ENCODE measurements at regions not wholly inside any gene's neighbourhood (a gene's known extent, or its start where the extent isn't known, plus 50 kb on each side); places are given as distances from the start of the nearest gene placed in this dataset.

- DNase-seq = no peak
Measured at GRCh38 chr2:5315041-5315440, 377.1 kb upstream of the SOX11 start.

- no peak for DNase-seq
Measured at GRCh38 chr2:5315512-5315911, 376.7 kb upstream of the SOX11 start.

- no peak for DNase-seq
Measured at GRCh38 chr2:5316001-5316490, 376.1 kb upstream of the SOX11 start.

GRCh38 chr2:5319493-5319892 is 372.7 kb upstream of the SOX11 start:
- DNase-seq = no peak

- no peak for DNase-seq
Measured at GRCh38 chr2:5322396-5322795, 369.8 kb upstream of the SOX11 start.

GRCh38 chr2:5325523-5325922 is 366.7 kb upstream of the SOX11 start:
- DNase-seq = no peak

GRCh38 chr2:5328826-5329225 is 363.4 kb upstream of the SOX11 start:
- no peak for DNase-seq

GRCh38 chr2:5329763-5330162 is 362.4 kb upstream of the SOX11 start:
- no peak for DNase-seq

GRCh38 chr2:5330961-5331360 is 361.2 kb upstream of the SOX11 start:
- DNase-seq = no peak

- DNase-seq = no peak
Measured at GRCh38 chr2:5332925-5333324, 359.3 kb upstream of the SOX11 start.

GRCh38 chr2:5339473-5339872 is 352.7 kb upstream of the SOX11 start:
- no peak for DNase-seq

- no peak for DNase-seq
Measured at GRCh38 chr2:5343785-5344335, 348.3 kb upstream of the SOX11 start.

- no peak for DNase-seq
Measured at GRCh38 chr2:5352286-5352685, 339.9 kb upstream of the SOX11 start.

GRCh38 chr2:5353565-5353964 is 338.6 kb upstream of the SOX11 start:
- no peak for DNase-seq

- DNase-seq = no peak
Measured at GRCh38 chr2:5359397-5359796, 332.8 kb upstream of the SOX11 start.

- no peak for DNase-seq
Measured at GRCh38 chr2:5360081-5360480, 332.1 kb upstream of the SOX11 start.

GRCh38 chr2:5364361-5364760 is 327.8 kb upstream of the SOX11 start:
- no peak for DNase-seq

GRCh38 chr2:5365871-5366461 is 326.2 kb upstream of the SOX11 start:
- peak; percentile 84 for DNase-seq

- no peak for DNase-seq
Measured at GRCh38 chr2:5367321-5367720, 324.9 kb upstream of the SOX11 start.

GRCh38 chr2:5368263-5368662 is 323.9 kb upstream of the SOX11 start:
- DNase-seq = no peak

- DNase-seq = no peak
Measured at GRCh38 chr2:5369510-5369909, 322.7 kb upstream of the SOX11 start.

GRCh38 chr2:5370158-5370557 is 322.0 kb upstream of the SOX11 start:
- DNase-seq = no peak

- no peak for DNase-seq
Measured at GRCh38 chr2:5372141-5372540, 320.0 kb upstream of the SOX11 start.

- no peak for DNase-seq
Measured at GRCh38 chr2:5373200-5373599, 319.0 kb upstream of the SOX11 start.

- no peak for DNase-seq
Measured at GRCh38 chr2:5374762-5375161, 317.4 kb upstream of the SOX11 start.

Data from hematopoietic multipotent progenitor cell treated with erythropoietin and hydrocortisone succinate and interleukin-3 and kit ligand, for 4 days (in vitro differentiated cells).